M059J (cell line): ENCODE measurements at regions not wholly inside any gene's neighbourhood (a gene's known extent, or its start where the extent isn't known, plus 50 kb on each side); places are given as distances from the start of the nearest gene placed in this dataset.
A peak's percentile ranks its signal among the peaks of the same experiment; 100 is the strongest.

ENCODE experiments used
- DNase-seq: peaks from one replicate; pipeline ENCODE4 v3.0.0-alpha.2; 2012; ENCODE audit warnings: low read depth

- DNase-seq = peak; percentile 37
These were observed 133.8 kb upstream of the NUDT4 start for GRCh38 chr12:93243689-93244513.

- no peak for DNase-seq
These were observed 133.1 kb upstream of the NUDT4 start for GRCh38 chr12:93244514-93245077.

DNA sequence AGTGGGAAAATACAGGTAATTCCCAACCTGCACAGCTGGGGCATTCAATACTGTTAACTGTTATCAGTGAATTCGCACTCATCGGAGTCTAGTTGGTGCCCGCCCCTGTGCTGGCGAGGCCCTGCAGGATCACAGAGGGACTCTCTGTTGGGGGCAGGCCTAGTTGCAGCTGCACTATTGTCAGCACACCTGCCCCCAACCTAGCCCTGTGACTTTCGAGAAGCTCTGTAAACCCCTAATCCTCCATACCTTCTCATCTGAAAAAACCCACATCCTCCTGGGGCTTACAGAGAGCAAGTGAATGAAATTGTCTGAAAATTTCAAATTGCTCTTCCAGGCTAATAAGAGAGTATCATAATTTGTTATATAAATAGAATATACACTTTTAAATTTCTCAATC lies 132.2 kb upstream of the NUDT4 start:
- no peak for DNase-seq

- DNase-seq = no peak
These were observed 130.3 kb upstream of the NUDT4 start for GRCh38 chr12:93247313-93247991.

- DNase-seq = no peak
These were observed 125.5 kb upstream of the NUDT4 start for GRCh38 chr12:93252221-93252620.

GRCh38 chr12:93254911-93255310 lies 122.8 kb upstream of the NUDT4 start:
- DNase-seq = no peak

GRCh38 chr12:93256256-93256969 lies 121.3 kb upstream of the NUDT4 start:
- no peak for DNase-seq

GRCh38 chr12:93261505-93262094 lies 116.1 kb upstream of the NUDT4 start:
- no peak for DNase-seq

DNA sequence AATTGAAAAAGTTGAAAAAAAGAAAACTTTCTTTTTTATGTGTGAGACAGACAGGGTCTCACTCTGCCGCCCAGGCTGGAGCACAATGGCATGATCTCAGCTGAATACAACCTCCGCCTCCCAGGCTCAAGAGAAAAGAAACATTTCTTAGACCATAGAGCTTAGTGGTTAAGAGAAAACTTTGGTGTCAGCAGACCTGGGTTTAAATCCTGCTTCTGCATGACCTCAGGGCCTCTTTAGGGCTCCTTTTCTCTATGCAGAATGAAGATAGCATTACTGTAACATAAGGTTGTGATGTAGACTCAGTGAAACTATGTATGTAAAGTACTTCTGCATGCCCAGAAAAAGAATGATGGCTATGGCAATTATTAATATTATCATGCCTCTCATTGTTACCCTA lies 104.7 kb upstream of the NUDT4 start:
- no peak for DNase-seq

- peak; percentile 4 for DNase-seq
These were observed 103.7 kb upstream of the NUDT4 start for GRCh38 chr12:93273834-93274564.

GRCh38 chr12:93274937-93275336 lies 102.8 kb upstream of the NUDT4 start:
- DNase-seq = no peak

DNA sequence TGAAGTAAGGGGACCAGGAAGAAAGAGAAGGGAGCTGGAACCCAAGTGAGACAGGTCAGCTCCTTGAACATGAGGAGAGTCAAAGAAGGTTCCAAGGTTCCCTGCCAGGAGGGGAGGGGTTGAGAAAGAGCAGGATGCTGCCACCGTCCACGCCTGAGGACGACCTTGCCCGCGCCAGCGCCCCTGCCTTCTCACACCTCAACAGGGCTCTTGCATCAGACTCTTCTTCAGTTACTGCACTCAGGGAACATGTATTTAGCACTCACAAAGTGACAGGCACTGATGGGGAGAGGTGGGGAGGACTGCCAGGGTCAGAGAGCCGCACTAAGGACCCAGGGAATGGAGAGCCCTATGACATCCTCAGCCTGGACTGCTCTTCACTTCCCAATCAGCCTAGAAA lies 102.1 kb upstream of the NUDT4 start:
- no peak for DNase-seq

- no peak for DNase-seq
These were observed 97.9 kb upstream of the NUDT4 start for GRCh38 chr12:93279565-93280412.

- DNase-seq = peak; percentile 45
These were observed 90.6 kb upstream of the NUDT4 start for GRCh38 chr12:93287149-93287548.

- no peak for DNase-seq
These were observed 89.1 kb upstream of the NUDT4 start for GRCh38 chr12:93288626-93289025.

DNA sequence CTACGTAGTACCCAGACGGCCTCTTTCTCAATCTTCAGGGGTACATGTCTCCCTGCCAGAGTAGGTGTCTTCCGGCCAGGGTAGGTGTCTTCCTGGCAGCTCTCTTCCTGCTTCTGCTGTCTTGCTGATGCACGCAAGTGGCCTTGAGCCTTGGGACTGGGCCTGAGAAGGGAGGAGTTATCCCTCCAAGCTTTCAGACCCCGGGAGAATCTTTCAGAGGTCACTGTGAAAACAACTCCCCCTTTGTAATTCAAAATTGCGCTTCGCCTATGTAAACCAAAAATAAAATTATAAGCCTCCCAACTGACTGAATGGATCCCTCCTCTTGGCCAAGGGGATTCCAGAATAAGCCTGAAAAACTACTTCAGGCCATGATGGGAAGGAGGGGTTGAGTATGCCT lies 87.3 kb upstream of the NUDT4 start:
- no peak for DNase-seq

DNA sequence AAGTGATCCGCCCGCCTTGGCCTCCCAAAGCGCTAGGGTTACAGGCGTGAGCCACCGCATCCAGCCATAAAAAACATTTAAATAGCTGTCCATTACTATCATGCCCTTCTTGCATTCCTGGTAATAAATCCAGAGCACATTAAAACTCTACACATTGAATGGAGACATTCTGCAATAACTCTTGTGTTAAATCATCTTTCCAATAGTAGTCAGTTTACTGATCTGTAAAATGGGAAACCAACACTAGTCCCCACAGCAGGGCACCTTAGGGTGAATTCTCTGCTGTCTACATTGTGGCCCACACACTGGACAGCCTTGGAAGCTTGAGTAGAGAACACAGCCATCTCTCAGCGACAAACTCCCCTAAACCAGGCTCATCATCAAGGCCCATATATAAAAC lies 85.5 kb upstream of the NUDT4 start:
- no peak for DNase-seq

DNA sequence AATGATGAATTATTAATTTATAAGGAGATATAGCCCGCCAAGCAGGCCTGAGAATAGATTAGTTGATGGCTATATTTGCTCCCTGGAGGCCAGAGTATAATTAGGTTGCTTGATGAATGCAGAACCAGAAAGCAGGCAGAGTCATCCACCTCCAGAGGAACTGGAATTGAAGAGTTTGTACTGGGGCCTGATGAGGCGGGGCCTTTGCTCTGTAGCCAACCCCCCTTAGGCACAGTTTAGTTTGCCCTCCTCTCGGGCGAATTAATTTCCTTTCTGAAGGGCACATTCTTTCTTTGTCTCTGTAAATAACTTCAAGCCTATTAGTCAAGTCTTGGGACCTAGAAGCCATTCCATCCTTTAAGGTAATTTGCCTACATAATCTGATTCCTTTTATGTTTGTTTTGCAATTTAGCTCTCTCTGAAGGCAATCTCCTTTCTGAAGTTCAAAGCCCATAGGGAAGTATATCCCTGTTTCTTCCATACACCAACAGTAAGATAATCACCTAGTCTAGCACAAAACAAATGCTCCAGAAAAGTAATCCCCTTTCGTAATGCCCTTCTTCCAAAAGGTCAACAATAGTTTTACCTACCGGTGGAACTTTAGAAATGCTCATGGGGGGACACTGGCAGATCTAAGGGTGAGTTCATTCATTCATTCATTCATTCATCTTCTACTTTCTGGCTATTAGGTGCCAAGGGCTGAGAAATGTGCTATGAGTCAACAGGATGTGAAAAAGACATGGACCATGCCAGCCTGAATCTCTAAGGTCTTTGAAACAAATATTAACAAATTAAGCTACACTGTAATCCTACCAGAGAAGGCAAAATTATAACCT lies 84.8 kb upstream of the NUDT4 start:
- peak; percentile 53 for DNase-seq

- no peak for DNase-seq
These were observed 80.7 kb upstream of the NUDT4 start for GRCh38 chr12:93297032-93297431.
